Astrocyte of the spinal cord (primary cell): ENCODE measurements at regions not wholly inside any gene's neighbourhood (a gene's known extent, or its start where the extent isn't known, plus 50 kb on each side); places are given as distances from the start of the nearest gene placed in this dataset.

Source experiments
- DNase-seq: peaks from one replicate; pipeline ENCODE4 v3.0.0; 2011; ENCODE audit warnings: low read depth, low spot score
- H3K4me3 ChIP-seq: 2 replicates; pipeline ENCODE4 v1.5.1; 2011; ENCODE audit warnings: low read depth, mild to moderate bottlenecking, low read length, moderate library complexity
- in situ Hi-C: cut with HindIII; loops from 2 replicates; pipeline ENCODE4 v1.10.0; 2017; ENCODE audit warnings: low sequenced_read_pairs
- TF ChIP-seq, protein P1 (sequence below): IDR thresholded peaks from 2 replicates; pipeline ENCODE4 v1.5.1; 2012; ENCODE audit warnings: low read depth, mild to moderate bottlenecking, low read length, inconsistent platforms

DNA sequence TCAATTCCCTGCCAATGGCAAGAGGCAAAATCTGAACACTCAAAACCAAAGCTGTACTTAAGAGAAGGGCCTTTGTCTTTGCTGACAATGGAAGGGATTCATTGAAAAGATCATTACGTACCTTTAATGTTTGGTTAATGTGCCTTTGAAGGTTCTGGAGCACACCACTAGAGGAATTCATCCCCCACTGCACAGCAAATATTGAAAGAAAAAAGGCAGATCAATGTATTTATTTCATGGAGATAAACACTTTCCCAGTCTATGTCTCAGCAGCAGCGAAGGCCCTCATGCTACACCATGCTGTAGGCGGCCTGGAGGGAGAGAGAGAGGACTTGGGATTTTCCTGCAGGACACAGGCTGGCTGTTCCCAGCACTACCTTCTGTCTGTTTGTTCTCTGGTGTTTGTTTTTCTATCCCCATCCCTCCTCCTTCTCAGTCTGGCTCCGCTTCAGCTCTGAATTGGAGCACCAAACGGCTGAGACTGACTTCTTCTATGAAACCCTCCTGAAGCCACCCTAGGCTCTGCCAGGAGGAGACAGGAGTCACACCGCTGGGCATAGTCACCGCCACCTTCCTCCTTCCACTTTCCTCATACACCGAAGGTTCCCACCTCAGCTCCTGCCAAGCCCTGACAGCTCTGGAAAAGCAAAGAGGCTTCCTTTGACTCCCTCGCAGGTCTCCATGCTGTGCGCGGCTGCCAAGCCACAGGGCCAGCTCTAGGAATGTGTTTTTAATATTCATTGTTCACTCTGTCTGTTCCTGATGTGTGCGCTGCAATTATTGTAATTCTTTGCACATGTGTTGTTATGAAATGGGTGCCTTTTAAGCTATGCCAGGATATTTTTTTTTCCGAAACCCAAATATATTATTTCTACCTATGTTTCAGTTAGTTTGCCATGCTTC, 301.5 kb downstream of the FZD1 start:
- H3K4me3 ChIP-seq: no peak overlapping the region
- peak; percentile 57 for DNase-seq
- TF ChIP-seq, protein P1, sequence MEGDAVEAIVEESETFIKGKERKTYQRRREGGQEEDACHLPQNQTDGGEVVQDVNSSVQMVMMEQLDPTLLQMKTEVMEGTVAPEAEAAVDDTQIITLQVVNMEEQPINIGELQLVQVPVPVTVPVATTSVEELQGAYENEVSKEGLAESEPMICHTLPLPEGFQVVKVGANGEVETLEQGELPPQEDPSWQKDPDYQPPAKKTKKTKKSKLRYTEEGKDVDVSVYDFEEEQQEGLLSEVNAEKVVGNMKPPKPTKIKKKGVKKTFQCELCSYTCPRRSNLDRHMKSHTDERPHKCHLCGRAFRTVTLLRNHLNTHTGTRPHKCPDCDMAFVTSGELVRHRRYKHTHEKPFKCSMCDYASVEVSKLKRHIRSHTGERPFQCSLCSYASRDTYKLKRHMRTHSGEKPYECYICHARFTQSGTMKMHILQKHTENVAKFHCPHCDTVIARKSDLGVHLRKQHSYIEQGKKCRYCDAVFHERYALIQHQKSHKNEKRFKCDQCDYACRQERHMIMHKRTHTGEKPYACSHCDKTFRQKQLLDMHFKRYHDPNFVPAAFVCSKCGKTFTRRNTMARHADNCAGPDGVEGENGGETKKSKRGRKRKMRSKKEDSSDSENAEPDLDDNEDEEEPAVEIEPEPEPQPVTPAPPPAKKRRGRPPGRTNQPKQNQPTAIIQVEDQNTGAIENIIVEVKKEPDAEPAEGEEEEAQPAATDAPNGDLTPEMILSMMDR: no peak
- in situ Hi-C loops: no loop called here

DNA sequence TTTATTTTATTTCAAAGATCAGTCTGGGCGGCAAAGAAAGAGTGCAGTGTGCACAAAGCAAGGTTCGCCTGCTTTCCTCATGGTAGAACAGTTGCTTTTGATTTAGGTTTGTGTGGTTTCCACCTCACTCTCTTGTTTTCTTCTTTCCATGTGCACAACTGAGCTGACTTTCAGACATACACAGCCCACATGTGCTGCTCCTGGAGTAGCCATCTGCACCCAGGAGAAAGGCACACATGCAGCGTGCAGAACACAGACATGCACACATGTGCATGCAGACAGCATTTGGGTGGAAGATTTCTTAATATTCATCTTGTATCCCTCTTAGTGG, 302.1 kb downstream of the FZD1 start:
- TF ChIP-seq, protein P1: no peak
- no peak overlapping the region for H3K4me3 ChIP-seq
- peak; percentile 39 for DNase-seq
- in situ Hi-C loops: no loop called here

- no peak overlapping the region for H3K4me3 ChIP-seq
- in situ Hi-C loops: no loop called here
- no peak for DNase-seq
- TF ChIP-seq, protein P1: no peak
Observed at GRCh38 chr7:91567081-91568012, 303.1 kb downstream of the FZD1 start.

- DNase-seq: no peak
- H3K4me3 ChIP-seq: no peak overlapping the region
- TF ChIP-seq, protein P1: no peak
- in situ Hi-C loops: no loop called here
Observed at GRCh38 chr7:91568138-91568537, 303.9 kb downstream of the FZD1 start.

- H3K4me3 ChIP-seq: no peak overlapping the region
- no peak for DNase-seq
- TF ChIP-seq, protein P1: no peak
- in situ Hi-C loops: no loop called here
Observed at GRCh38 chr7:91569728-91570457, 305.7 kb downstream of the FZD1 start.

GRCh38 chr7:91570560-91570959, 306.3 kb downstream of the FZD1 start:
- in situ Hi-C loops: no loop called here
- TF ChIP-seq, protein P1: no peak
- no peak for DNase-seq
- H3K4me3 ChIP-seq: no peak overlapping the region
